ENCODE measurements at regions not wholly inside any gene's neighbourhood (a gene's known extent, or its start where the extent isn't known, plus 50 kb on each side); places are given as distances from the start of the nearest gene placed in this dataset.

- H3K4me3 Mint-ChIP-seq = no peak overlapping the region
- H3K36me3 Mint-ChIP-seq (ENCODE audit: low read depth) = no peaks in the 10 kb centered on the region
- intact Hi-C loops (cut with micrococcal nuclease) = no loop called here
- no peak for TF ChIP-seq CTCF (IDR thresholded peaks at IDR 0.05)
- DNase-seq (no peak), ATAC-seq (ENCODE audit: low read depth) (no peak)
- H3K27me3 Mint-ChIP-seq = no peaks in the 10 kb centered on the region
- H3K4me1 Mint-ChIP-seq = no peaks in the 10 kb centered on the region
- H3K27ac Mint-ChIP-seq = no peak overlapping the region
- ChIA-PET POLR2A (no interaction called here), CTCF (no interaction called here)
- H3K9me3 Mint-ChIP-seq = peaks cover 1% of the 10 kb centered on the region
These were observed 368.8 kb downstream of the MEIS1 start for GRCh38 chr2:66803726-66804125.

DNA sequence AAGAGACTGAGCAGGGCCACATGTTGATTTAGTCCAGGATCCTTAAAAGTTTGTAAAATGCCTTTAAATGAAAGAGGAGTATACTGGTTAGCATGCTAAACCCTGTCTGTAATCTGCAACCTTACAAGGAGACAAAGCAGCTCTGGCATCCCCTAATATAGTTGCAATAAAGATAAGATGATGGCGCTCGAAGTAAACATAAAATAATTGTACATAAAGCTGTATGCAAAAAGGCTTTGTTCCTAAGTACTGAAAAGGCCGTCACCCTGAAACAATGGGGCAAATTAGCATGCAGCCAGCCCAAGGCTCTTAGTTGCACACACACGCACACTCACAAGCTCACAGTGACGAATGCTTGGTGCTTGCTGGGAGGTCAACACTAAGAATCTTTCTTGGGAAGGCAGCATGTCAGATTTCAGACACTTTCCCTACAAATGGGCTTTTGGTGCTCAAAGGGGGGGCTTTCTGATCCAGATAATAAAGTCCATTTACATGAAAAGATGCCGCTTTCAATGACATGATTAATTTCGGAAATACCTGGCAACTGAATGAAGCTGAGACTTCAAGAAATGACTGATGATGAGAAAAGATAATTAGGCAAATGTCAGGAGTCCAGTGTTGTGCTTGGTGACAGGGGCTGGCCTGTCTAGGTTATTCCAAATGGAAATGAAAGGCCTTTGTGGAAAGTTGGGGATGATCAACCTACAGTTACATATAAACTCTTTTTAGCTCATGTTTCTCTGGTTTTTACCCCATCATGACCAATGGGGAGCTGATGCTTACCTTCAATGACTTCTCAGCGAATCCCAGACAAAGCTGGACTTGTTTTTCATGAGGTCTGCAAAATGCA, 370.3 kb downstream of the MEIS1 start:
- ChIA-PET CTCF (no interaction called here), POLR2A (no interaction called here)
- Mint-ChIP-seq H3K27ac (no peak overlapping the region), H3K4me3 (no peak overlapping the region), H3K9me3 (peaks cover 1% of the 10 kb centered on the region), H3K27me3 (no peaks in the 10 kb centered on the region), H3K4me1 (no peaks in the 10 kb centered on the region), H3K36me3 (ENCODE audit: low read depth) (no peaks in the 10 kb centered on the region)
- intact Hi-C loops (cut with micrococcal nuclease) = no loop called here
- DNase-seq = no peak
- TF ChIP-seq CTCF (IDR thresholded peaks at IDR 0.05) = no peak
- no peak for ATAC-seq (ENCODE audit: low read depth)

DNA sequence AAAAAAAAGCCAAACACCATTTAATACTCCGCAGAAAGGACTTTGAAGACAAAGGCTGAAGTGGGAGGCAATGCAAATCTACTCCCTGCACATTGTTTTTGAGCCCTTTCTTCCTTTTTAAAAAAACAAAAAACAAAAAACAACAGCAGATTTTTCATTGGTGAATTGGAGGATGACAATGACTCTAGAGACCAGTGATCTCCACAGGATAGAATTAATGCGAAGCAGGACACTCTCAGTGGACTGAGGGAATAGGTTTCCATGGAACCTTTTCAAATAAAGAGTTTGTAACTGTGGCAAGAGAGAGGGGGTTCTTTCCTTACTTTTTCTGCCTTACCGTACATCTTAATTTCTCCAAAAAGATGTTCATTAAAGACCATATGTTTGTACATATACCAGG, 371.0 kb downstream of the MEIS1 start:
- DNase-seq = no peak
- H3K4me3 Mint-ChIP-seq = no peak overlapping the region
- no peak overlapping the region for H3K27ac Mint-ChIP-seq
- H3K9me3 Mint-ChIP-seq = peaks cover 1% of the 10 kb centered on the region
- intact Hi-C loops (cut with micrococcal nuclease) = no loop called here
- no peak for TF ChIP-seq CTCF (IDR thresholded peaks at IDR 0.05)
- H3K27me3 Mint-ChIP-seq = no peaks in the 10 kb centered on the region
- ChIA-PET POLR2A (no interaction called here), CTCF (no interaction called here)
- no peaks in the 10 kb centered on the region for H3K4me1 Mint-ChIP-seq
- ATAC-seq (ENCODE audit: low read depth) = no peak
- H3K36me3 Mint-ChIP-seq (ENCODE audit: low read depth) = no peaks in the 10 kb centered on the region

DNA sequence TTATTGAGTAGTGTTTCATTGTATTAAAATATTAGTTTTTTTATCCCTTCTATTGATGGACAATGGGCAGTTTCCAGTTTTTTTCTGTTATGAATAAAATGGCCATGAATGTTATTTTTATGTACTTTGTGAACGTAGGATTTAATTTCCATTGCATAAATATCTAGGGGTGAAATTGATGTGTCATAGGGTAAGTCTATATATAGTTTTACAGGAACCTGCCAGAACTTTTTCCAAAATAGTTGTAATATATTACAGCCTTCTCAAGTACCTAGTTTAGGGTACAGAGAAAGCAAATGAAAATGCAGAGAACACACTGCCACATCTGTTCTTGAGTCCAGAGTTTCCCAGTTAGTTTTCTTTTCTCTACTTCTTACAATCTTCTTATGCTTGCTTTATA, 378.6 kb downstream of the MEIS1 start:
- POLR2A ChIA-PET = no interaction called here
- Mint-ChIP-seq H3K27ac (no peak overlapping the region), H3K4me3 (no peak overlapping the region), H3K4me1 (no peaks in the 10 kb centered on the region), H3K36me3 (ENCODE audit: low read depth) (no peaks in the 10 kb centered on the region), H3K9me3 (peaks cover 6% of the 10 kb centered on the region), H3K27me3 (no peaks in the 10 kb centered on the region)
- intact Hi-C loops (cut with micrococcal nuclease) = no loop called here
- TF ChIP-seq CTCF (IDR thresholded peaks at IDR 0.05) = no peak
- ATAC-seq (ENCODE audit: low read depth) = no peak
- no peak for DNase-seq
- CTCF ChIA-PET = no interaction called here

DNA sequence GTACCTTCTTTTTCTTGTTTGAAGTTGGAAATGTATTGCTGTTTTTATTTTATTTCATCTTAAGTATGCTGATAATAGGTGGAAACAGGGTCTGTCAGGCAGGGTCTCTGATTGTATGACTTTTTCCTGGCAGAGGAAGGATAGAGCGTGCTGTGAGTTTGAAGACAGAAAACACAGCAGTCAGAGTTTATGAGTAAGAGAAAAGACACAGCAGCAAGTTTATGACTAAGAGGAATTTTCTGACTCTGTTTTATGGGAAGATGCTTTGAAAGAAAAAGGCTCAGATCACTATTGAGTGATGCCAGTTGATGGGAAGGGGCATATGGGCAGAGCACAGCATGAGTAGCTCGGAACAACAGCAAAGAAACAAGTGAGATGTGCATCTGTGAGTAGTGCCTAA, 379.1 kb downstream of the MEIS1 start:
- POLR2A ChIA-PET = no interaction called here
- H3K4me3 Mint-ChIP-seq = no peak overlapping the region
- ATAC-seq (ENCODE audit: low read depth) (no peak), DNase-seq (no peak)
- TF ChIP-seq CTCF (IDR thresholded peaks at IDR 0.05) = no peak
- H3K9me3 Mint-ChIP-seq = peaks cover 6% of the 10 kb centered on the region
- H3K4me1 Mint-ChIP-seq = no peaks in the 10 kb centered on the region
- CTCF ChIA-PET = no interaction called here
- H3K36me3 Mint-ChIP-seq (ENCODE audit: low read depth) = no peaks in the 10 kb centered on the region
- intact Hi-C loops (cut with micrococcal nuclease) = no loop called here
- no peaks in the 10 kb centered on the region for H3K27me3 Mint-ChIP-seq
- H3K27ac Mint-ChIP-seq = no peak overlapping the region

Measured in activated B cell treated with CpG ODN at 0.5 μM for 24 hours (primary cell).